Osteocyte (in vitro differentiated cells): ENCODE measurements at regions not wholly inside any gene's neighbourhood (a gene's known extent, or its start where the extent isn't known, plus 50 kb on each side); places are given as distances from the start of the nearest gene placed in this dataset.

Experiments used
- DNase-seq: peaks from one replicate; pipeline ENCODE4 v3.0.0; 2021; ENCODE audit warnings: mixed read lengths; ENCODE audit not compliant: unreplicated experiment; ENCODE audit errors: extremely low spot score
- H3K27ac Mint-ChIP-seq: one replicate; pipeline ENCODE4 v1.8.0; 2021; ENCODE audit warnings: mild to moderate bottlenecking, mixed read lengths; ENCODE audit not compliant: unreplicated experiment
- H3K27me3 Mint-ChIP-seq: one replicate; pipeline ENCODE4 v1.8.0; 2021; ENCODE audit warnings: mixed read lengths; ENCODE audit not compliant: unreplicated experiment
- H3K36me3 Mint-ChIP-seq: one replicate; pipeline ENCODE4 v1.8.0; 2021; ENCODE audit warnings: mixed read lengths; ENCODE audit not compliant: unreplicated experiment
- H3K4me1 Mint-ChIP-seq: one replicate; pipeline ENCODE4 v1.8.0; 2021; ENCODE audit warnings: mixed read lengths; ENCODE audit not compliant: unreplicated experiment
- H3K4me3 Mint-ChIP-seq: one replicate; pipeline ENCODE4 v1.8.0; 2021; ENCODE audit warnings: mild to moderate bottlenecking, moderate library complexity, mixed read lengths; ENCODE audit not compliant: unreplicated experiment
- H3K9me3 Mint-ChIP-seq: one replicate; pipeline ENCODE4 v1.8.0; 2021; ENCODE audit warnings: mixed read lengths; ENCODE audit not compliant: unreplicated experiment
- TF ChIP-seq, protein P1 (sequence below): fragments of 200-600 bp; sonication (generic); IDR thresholded peaks from 2 replicates; pipeline ENCODE4 v1.5.0; 2021; ENCODE audit warnings: antibody characterized with exemption, mild to moderate bottlenecking, moderate library complexity

DNA sequence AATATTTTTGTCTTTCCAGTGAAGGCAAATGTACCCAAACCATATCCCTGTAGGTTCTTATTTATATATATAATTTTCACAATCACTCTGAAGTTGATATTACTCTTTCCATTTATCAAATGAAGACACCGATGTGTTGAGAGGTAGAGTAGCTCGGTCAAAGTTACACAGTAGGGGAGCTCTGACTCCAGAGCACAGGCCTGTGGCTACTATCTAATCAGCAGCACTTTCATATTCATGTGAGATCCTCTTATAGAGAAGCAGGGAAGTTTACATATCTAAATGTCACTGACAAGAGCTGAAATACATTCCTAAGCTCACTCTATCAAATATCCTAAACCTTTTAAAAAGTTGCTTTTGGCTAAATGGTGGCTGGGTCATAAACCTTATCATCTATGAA lies 241.1 kb upstream of the B3GALT2 start:
- H3K27ac Mint-ChIP-seq: no peak overlapping the region
- no peaks in the 10 kb centered on the region for H3K36me3 Mint-ChIP-seq
- H3K27me3 Mint-ChIP-seq: no peaks in the 10 kb centered on the region
- H3K4me3 Mint-ChIP-seq: no peak overlapping the region
- H3K9me3 Mint-ChIP-seq: no peaks in the 10 kb centered on the region
- TF ChIP-seq, protein P1, sequence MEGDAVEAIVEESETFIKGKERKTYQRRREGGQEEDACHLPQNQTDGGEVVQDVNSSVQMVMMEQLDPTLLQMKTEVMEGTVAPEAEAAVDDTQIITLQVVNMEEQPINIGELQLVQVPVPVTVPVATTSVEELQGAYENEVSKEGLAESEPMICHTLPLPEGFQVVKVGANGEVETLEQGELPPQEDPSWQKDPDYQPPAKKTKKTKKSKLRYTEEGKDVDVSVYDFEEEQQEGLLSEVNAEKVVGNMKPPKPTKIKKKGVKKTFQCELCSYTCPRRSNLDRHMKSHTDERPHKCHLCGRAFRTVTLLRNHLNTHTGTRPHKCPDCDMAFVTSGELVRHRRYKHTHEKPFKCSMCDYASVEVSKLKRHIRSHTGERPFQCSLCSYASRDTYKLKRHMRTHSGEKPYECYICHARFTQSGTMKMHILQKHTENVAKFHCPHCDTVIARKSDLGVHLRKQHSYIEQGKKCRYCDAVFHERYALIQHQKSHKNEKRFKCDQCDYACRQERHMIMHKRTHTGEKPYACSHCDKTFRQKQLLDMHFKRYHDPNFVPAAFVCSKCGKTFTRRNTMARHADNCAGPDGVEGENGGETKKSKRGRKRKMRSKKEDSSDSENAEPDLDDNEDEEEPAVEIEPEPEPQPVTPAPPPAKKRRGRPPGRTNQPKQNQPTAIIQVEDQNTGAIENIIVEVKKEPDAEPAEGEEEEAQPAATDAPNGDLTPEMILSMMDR: no peak
- H3K4me1 Mint-ChIP-seq: peaks cover 5% of the 10 kb centered on the region
- no peak for DNase-seq

DNA sequence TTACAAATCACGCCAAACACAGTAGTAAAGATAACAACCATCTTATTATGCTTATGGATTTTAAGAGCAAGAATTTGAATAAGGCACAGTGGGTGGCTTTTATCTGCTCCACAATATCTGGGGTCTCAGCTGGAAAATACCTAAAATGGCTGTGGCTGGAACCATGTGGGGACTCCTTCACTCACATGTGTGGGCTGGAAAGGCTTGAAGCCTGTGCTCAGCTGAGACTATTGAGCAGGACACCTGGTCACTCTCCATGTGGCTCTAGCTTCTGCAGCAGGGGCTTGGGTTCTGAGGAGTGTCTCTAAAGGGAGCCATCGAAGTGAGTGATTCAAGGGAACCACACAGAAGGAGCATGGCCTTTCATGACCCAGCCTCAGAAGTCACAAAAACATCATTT lies 239.6 kb upstream of the B3GALT2 start:
- Mint-ChIP-seq H3K36me3 (no peaks in the 10 kb centered on the region), H3K4me3 (no peak overlapping the region)

DNA sequence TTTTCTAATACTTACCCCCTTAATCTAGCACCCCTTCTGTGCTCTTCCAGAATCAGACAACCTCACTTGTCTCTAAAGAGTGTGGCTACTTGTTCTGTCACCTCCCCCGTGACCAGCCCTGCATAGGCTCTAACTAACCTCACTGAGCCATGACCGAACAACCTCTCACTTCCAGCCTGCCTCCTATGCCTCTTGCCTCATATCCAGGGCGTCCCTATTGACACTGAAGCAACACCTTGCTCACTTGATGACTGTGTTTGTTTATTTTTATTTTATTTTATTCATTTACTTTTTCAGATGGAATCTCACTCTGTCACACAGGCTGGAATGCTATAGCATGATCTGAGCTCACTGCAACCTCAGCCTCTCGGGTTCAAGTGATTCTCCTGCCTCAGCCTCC lies 235.1 kb upstream of the B3GALT2 start:
- no peak overlapping the region for H3K27ac Mint-ChIP-seq
- no peaks in the 10 kb centered on the region for H3K9me3 Mint-ChIP-seq
- H3K4me3 Mint-ChIP-seq: no peak overlapping the region
- no peaks in the 10 kb centered on the region for H3K36me3 Mint-ChIP-seq
- TF ChIP-seq, protein P1: no peak
- H3K27me3 Mint-ChIP-seq: no peaks in the 10 kb centered on the region
- no peak for DNase-seq
- H3K4me1 Mint-ChIP-seq: peaks cover 26% of the 10 kb centered on the region

More for the DNA sequence above, 239.6 kb upstream of the B3GALT2 start:
- DNase-seq: no peak
- TF ChIP-seq, protein P1: no peak
- Mint-ChIP-seq H3K4me1 (no peaks in the 10 kb centered on the region), H3K9me3 (no peaks in the 10 kb centered on the region), H3K27me3 (no peaks in the 10 kb centered on the region), H3K27ac (no peak overlapping the region)

DNA sequence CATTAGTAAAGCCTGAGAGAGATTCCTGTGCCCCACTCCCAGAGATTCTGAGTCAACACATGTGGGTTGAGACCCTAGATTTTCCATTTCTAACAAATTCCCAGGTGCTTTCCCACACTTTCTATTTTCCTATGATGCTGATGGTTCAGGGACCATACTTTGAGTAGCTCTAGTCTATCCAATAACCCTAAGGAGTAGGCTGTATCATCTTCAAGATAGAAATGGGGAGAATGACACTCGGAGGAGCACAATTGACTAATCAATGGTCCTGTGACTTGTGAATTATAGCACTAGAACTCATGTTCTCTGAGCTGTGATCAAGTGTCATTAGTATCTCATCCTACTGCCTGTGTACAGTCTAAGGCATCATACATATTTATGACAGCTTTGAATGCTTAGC lies 232.9 kb upstream of the B3GALT2 start:
- Mint-ChIP-seq H3K4me1 (peaks cover 27% of the 10 kb centered on the region), H3K4me3 (no peak overlapping the region), H3K36me3 (no peaks in the 10 kb centered on the region), H3K27me3 (no peaks in the 10 kb centered on the region), H3K9me3 (no peaks in the 10 kb centered on the region), H3K27ac (no peak overlapping the region)
- no peak for DNase-seq
- TF ChIP-seq, protein P1: no peak

DNA sequence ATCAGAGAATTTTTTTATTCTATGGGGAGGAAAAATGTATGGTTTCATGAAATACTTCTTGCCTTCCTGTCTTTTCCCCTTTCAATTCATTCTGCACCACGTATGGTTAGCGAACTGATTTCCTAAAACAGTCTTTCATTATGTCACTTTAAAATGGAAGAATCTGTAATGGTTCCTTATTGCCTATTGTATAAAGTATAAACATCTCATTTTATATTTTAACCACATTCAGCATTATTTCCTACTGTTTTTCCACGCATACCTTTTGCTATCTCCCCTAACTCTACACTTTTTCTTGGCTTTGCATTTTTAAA lies 232.3 kb upstream of the B3GALT2 start:
- H3K27ac Mint-ChIP-seq: peak overlapping the region; percentile 93
- H3K27me3 Mint-ChIP-seq: no peaks in the 10 kb centered on the region
- DNase-seq: no peak
- no peaks in the 10 kb centered on the region for H3K9me3 Mint-ChIP-seq
- H3K4me3 Mint-ChIP-seq: peak overlapping the region; percentile 66
- TF ChIP-seq, protein P1: no peak
- H3K36me3 Mint-ChIP-seq: no peaks in the 10 kb centered on the region
- H3K4me1 Mint-ChIP-seq: peaks cover 27% of the 10 kb centered on the region
